Hepatocyte (in vitro differentiated cells): ENCODE measurements at regions not wholly inside any gene's neighbourhood (a gene's known extent, or its start where the extent isn't known, plus 50 kb on each side); places are given as distances from the start of the nearest gene placed in this dataset.
"Not testable (repeated sequence)": the region's sequence is repeated elsewhere in the genome, so short reads cannot be mapped to it uniquely, and the experiment has no call there.

ENCODE experiments used
- EZH2phosphoT487 ChIP-seq: fragments of 200-600 bp; sonication (generic); IDR thresholded peaks from one replicate; pipeline ENCODE4 v1.6.1; 2018; ENCODE audit warnings: antibody characterized with exemption, mild to moderate bottlenecking, low read depth, moderate library complexity; ENCODE audit not compliant: unreplicated experiment, severe bottlenecking
- TF ChIP-seq, protein P1 (sequence below): fragments of 200-600 bp; sonication (generic); IDR thresholded peaks from 2 replicates; pipeline ENCODE4 v1.5.1; 2016; ENCODE audit warnings: antibody characterized with exemption, mild to moderate bottlenecking; ENCODE audit not compliant: poor library complexity

- TF ChIP-seq, protein P1, sequence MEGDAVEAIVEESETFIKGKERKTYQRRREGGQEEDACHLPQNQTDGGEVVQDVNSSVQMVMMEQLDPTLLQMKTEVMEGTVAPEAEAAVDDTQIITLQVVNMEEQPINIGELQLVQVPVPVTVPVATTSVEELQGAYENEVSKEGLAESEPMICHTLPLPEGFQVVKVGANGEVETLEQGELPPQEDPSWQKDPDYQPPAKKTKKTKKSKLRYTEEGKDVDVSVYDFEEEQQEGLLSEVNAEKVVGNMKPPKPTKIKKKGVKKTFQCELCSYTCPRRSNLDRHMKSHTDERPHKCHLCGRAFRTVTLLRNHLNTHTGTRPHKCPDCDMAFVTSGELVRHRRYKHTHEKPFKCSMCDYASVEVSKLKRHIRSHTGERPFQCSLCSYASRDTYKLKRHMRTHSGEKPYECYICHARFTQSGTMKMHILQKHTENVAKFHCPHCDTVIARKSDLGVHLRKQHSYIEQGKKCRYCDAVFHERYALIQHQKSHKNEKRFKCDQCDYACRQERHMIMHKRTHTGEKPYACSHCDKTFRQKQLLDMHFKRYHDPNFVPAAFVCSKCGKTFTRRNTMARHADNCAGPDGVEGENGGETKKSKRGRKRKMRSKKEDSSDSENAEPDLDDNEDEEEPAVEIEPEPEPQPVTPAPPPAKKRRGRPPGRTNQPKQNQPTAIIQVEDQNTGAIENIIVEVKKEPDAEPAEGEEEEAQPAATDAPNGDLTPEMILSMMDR, result not testable (repeated sequence)
- TF ChIP-seq EZH2phosphoT487, result not testable (repeated sequence)
Measured at GRCh38 chr7:91394757-91395156, 130.5 kb downstream of the FZD1 start.
